ENCODE measurements at regions not wholly inside any gene's neighbourhood (a gene's known extent, or its start where the extent isn't known, plus 50 kb on each side); places are given as distances from the start of the nearest gene placed in this dataset.

GRCh38 chr16:77591347-77591746 is 131.0 kb upstream of the NUDT7 start:
- Histone ChIP-seq H3K36me3 (no peaks in the 10 kb centered on the region), H3K27me3 (no peaks in the 10 kb centered on the region), H3K4me3 (ENCODE audit: low read depth, low read length) (no peak overlapping the region), H3K9me3 (no peaks in the 10 kb centered on the region), H3K4me1 (no peaks in the 10 kb centered on the region)
- DNase-seq, result no peak
- TF ChIP-seq, protein P1, sequence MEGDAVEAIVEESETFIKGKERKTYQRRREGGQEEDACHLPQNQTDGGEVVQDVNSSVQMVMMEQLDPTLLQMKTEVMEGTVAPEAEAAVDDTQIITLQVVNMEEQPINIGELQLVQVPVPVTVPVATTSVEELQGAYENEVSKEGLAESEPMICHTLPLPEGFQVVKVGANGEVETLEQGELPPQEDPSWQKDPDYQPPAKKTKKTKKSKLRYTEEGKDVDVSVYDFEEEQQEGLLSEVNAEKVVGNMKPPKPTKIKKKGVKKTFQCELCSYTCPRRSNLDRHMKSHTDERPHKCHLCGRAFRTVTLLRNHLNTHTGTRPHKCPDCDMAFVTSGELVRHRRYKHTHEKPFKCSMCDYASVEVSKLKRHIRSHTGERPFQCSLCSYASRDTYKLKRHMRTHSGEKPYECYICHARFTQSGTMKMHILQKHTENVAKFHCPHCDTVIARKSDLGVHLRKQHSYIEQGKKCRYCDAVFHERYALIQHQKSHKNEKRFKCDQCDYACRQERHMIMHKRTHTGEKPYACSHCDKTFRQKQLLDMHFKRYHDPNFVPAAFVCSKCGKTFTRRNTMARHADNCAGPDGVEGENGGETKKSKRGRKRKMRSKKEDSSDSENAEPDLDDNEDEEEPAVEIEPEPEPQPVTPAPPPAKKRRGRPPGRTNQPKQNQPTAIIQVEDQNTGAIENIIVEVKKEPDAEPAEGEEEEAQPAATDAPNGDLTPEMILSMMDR (IDR thresholded peaks at IDR 0.05; ENCODE audit: low read depth, low read length), result no peak

DNA sequence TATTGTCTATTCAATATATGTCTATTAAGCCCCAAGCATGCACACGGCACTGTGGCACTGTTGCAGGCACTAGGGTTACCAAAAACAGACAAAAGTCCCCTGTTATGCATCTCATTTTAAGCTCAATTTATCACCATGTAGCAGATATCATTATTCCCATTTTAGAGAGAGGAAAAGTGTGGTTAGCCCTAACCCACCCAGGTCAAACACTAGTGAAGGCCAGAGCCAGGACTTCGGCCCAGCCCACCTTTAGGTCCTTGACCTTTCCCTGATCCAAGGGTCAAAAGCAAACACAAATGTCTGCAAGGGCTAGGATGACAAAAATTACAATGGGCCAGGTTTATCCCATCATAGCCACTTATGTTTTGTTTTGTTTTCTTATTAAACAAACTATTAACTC is 130.3 kb upstream of the NUDT7 start:
- TF ChIP-seq, protein P1 (IDR thresholded peaks at IDR 0.05; ENCODE audit: low read depth, low read length), result no peak
- Histone ChIP-seq H3K9me3 (no peaks in the 10 kb centered on the region), H3K27me3 (no peaks in the 10 kb centered on the region), H3K4me1 (no peaks in the 10 kb centered on the region), H3K4me3 (ENCODE audit: low read depth, low read length) (no peak overlapping the region), H3K36me3 (no peaks in the 10 kb centered on the region)
- no peak for DNase-seq

DNA sequence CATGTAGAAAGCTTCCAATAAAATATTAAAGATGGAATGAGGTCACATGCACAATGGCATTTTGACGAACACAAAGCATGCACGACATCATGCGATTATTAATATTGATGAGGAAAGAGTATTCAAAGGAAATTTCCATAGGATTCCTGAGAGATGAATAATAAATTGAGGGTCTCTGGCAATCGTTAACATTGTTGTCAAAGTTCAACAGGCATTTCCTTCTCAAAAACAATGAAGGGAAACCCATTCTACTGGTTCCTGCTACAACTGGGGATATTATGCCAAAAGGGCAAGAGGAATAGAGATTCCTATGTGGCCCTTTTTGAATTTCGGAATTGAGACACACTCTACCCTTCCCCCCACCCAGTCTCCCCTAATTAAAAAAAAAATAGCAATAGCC is 128.3 kb upstream of the NUDT7 start:
- Histone ChIP-seq H3K4me3 (ENCODE audit: low read depth, low read length) (no peak overlapping the region), H3K36me3 (no peaks in the 10 kb centered on the region), H3K4me1 (no peaks in the 10 kb centered on the region), H3K9me3 (no peaks in the 10 kb centered on the region), H3K27me3 (no peaks in the 10 kb centered on the region)
- TF ChIP-seq, protein P1 (IDR thresholded peaks at IDR 0.05; ENCODE audit: low read depth, low read length), result no peak
- no peak for DNase-seq

DNA sequence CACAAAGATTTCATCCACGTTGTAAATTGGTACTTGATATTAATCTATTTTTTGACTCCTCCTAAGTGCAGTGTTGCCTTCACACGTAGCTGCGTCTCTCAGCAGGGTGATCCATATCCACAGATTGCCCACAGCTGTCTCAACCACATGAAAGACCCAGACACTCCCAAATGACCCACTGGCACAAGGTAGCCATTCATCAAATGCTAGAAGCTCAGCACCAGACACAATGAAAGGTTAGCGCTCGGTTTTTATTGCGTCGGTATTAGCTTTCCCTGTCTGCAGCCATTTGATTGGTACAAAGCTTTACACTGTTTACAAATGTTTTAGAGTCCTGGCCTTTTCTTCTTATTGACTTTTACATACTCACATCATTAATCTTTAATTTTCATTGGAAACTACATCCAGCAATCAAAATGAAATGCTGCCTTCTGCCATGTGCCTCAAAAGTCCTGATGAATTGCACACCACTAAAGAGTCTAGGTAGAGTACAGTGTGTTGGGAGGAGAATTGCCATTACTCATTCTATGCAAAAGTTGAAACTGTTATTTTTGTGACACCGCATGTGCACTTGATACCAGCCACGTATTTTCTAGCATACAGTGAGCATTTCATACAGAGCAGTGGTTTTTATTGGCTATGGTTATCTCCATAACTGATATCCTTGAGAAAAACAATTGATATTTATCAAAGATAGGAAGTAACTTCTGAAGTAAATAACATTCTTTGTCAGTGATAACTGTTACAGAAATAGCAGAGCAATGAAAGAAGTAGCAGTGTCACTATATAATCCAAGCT is 127.3 kb upstream of the NUDT7 start:
- H3K27me3 ChIP-seq, result no peaks in the 10 kb centered on the region
- no peak overlapping the region for H3K4me3 ChIP-seq (ENCODE audit: low read depth, low read length)
- no peaks in the 10 kb centered on the region for H3K9me3 ChIP-seq
- TF ChIP-seq, protein P1 (IDR thresholded peaks at IDR 0.05; ENCODE audit: low read depth, low read length), result no peak
- no peaks in the 10 kb centered on the region for H3K36me3 ChIP-seq
- no peak for DNase-seq
- no peaks in the 10 kb centered on the region for H3K4me1 ChIP-seq

DNA sequence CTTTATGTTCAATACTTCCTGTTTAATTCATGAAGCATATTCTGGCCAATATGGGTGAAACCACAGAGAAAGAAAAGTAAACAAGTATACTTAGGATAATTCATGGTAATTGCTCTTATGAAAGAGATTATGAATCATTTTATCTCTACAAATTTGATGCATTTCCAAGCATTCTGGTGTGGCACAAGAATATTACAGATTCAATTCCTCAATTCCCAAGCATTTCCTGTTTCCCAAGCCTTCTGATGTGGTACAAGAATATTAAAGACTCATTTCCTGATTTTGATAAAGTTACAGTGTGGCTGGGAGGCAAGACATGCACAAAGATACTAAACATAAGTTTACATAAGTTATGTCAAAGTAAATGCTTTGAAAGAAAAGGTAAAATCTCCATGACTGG is 126.1 kb upstream of the NUDT7 start:
- H3K27me3 ChIP-seq, result no peaks in the 10 kb centered on the region
- no peaks in the 10 kb centered on the region for H3K36me3 ChIP-seq
- DNase-seq, result no peak
- TF ChIP-seq, protein P1 (IDR thresholded peaks at IDR 0.05; ENCODE audit: low read depth, low read length), result no peak
- H3K9me3 ChIP-seq, result no peaks in the 10 kb centered on the region
- no peaks in the 10 kb centered on the region for H3K4me1 ChIP-seq
- H3K4me3 ChIP-seq (ENCODE audit: low read depth, low read length), result no peak overlapping the region

DNA sequence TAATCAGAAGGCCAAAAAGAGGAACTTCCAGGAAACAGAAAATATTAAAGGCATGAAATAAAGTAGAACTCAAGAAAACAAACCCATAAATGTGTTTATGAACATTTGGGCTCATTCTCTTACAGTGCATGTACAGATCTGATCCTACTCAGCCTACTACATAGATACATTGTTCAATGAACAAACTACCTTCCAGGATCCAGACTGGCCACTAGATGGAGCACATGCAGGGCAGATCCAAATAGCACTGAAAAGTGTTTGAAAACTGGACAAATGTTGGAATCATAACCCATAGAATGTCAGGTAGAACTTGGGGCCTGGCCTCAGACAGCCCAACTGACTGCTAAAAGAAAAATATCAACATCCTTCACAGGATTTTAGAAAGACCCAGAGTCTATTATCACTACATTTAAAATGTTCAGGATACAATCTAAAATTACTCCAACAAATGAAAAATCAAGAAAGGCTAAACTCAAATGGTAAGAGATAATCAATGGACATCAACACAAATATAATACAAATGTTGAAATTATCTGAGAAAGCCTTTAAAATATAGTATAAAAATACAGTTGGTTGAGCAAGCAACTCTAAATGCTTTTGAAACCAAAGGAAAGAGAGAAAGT is 122.4 kb upstream of the NUDT7 start:
- no peaks in the 10 kb centered on the region for H3K9me3 ChIP-seq
- H3K4me3 ChIP-seq (ENCODE audit: low read depth, low read length), result no peak overlapping the region
- H3K4me1 ChIP-seq, result no peaks in the 10 kb centered on the region
- TF ChIP-seq, protein P1 (IDR thresholded peaks at IDR 0.05; ENCODE audit: low read depth, low read length), result peak; percentile 85
- H3K27me3 ChIP-seq, result no peaks in the 10 kb centered on the region
- no peaks in the 10 kb centered on the region for H3K36me3 ChIP-seq
- peak; percentile 44 for DNase-seq
